A673 (cell line): ENCODE measurements at regions not wholly inside any gene's neighbourhood (a gene's known extent, or its start where the extent isn't known, plus 50 kb on each side); places are given as distances from the start of the nearest gene placed in this dataset.

ENCODE experiments used
- EZH2 ChIP-seq: fragments of 200-600 bp; sonication (generic); IDR thresholded peaks from 2 replicates; pipeline ENCODE4 v1.6.1; 2017; ENCODE audit warnings: borderline replicate concordance, low read depth, mild to moderate bottlenecking, mixed read lengths, antibody characterized with exemption, low read length; ENCODE audit not compliant: poor library complexity, severe bottlenecking
- TF ChIP-seq, protein P1 (sequence below): fragments of 300-800, 200-600 bp; sonication (generic); conservative IDR thresholded peaks from 2 replicates; pipeline ENCODE4 v1.5.1; 2017; ENCODE audit warnings: low read depth, mild to moderate bottlenecking, antibody characterized with exemption, low read length, moderate library complexity, mixed read lengths

DNA sequence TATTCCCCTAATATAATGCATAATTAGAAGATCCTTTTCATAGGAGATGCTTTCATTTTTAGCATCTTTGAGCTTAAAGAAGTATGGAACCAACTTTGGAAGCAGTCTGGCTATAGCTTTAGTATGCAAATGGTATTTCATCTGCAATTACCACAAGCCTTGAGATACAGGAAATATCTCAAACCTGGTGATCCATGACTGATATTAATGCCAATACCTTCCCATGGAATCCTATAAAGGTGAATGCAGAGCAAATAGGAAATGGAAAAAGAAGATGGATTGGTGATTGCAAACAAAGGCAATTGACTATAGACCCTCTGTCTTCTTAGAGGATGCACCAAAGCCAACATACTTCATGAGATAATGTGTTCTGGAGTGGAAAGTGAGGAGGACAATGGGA lies 326.4 kb downstream of the KBTBD8 start:
- TF ChIP-seq, protein P1, sequence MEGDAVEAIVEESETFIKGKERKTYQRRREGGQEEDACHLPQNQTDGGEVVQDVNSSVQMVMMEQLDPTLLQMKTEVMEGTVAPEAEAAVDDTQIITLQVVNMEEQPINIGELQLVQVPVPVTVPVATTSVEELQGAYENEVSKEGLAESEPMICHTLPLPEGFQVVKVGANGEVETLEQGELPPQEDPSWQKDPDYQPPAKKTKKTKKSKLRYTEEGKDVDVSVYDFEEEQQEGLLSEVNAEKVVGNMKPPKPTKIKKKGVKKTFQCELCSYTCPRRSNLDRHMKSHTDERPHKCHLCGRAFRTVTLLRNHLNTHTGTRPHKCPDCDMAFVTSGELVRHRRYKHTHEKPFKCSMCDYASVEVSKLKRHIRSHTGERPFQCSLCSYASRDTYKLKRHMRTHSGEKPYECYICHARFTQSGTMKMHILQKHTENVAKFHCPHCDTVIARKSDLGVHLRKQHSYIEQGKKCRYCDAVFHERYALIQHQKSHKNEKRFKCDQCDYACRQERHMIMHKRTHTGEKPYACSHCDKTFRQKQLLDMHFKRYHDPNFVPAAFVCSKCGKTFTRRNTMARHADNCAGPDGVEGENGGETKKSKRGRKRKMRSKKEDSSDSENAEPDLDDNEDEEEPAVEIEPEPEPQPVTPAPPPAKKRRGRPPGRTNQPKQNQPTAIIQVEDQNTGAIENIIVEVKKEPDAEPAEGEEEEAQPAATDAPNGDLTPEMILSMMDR: no peak
- TF ChIP-seq EZH2: no peak
